ENCODE measurements at regions not wholly inside any gene's neighbourhood (a gene's known extent, or its start where the extent isn't known, plus 50 kb on each side); places are given as distances from the start of the nearest gene placed in this dataset.

DNA sequence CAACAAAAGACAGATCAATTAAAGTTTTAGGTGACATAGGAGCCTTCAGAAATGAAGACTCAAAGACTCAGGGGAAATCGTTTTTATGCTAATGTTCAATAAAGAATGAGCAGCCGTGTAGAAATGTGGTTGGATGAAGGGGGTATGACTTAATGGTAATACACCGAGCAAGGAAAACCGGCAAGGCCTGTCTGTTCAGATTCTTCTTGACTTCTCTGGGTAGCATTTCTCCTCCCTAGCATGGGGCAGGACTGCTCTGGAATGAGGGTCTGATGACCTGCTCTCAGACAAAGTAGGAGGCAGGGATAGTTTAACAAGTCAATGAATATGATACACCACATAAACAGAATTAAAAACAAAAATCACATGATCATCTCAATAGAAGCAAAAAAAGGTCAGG, 487.4 kb downstream of the ZNF608 start:
- H3K79me2 ChIP-seq (ENCODE audit: insufficient read depth, low read length): no peaks in the 10 kb centered on the region
- H3K36me3 ChIP-seq (replicated peaks in 1 of 2; ENCODE audit: control insufficient read depth in 1 of 2, insufficient read depth in 2 of 2, low read length in 2 of 2): no peaks in the 10 kb centered on the region
- no peaks in the 10 kb centered on the region for H4K20me1 ChIP-seq (ENCODE audit: insufficient read depth, low read length)
- Mint-ChIP-seq H3K4me3 (no peak overlapping the region), H3K27me3 (ENCODE audit: low read depth in 3 of 3) (no peaks in the 10 kb centered on the region), H3K4me1 (no peaks in the 10 kb centered on the region), H3K9me3 (peaks cover 8 to 18% (median 13%) of the 10 kb centered on the region in 7 donors), H3K27ac (no peak overlapping the region), H3K36me3 (no peaks in the 10 kb centered on the region)
- DNase-seq: no peak
- intact Hi-C loops (cut with micrococcal nuclease): no loop called here
- H3K9me3 ChIP-seq (replicated peaks in 1 of 2; ENCODE audit: control insufficient read depth in 1 of 2, insufficient read depth in 1 of 2, low read length in 2 of 2): peaks cover 9 to 16% of the 10 kb centered on the region in 2 donors
- no peak overlapping the region for H3K4me3 ChIP-seq (replicated peaks in 1 of 3; ENCODE audit: low read depth in 2 of 3, low read length in 3 of 3)
- H3K27me3 ChIP-seq (ENCODE audit: control insufficient read depth in 2 of 2, insufficient read depth in 2 of 2, low read length in 2 of 2): no peaks in the 10 kb centered on the region
- no peak overlapping the region for H3K27ac ChIP-seq (ENCODE audit: low read depth in 1 of 2, low read length in 2 of 2)
- no CpG with 5 or more reads among the region's 4 CpGs for WGBS (ENCODE audit: insufficient coverage)
- no peak overlapping the region for H3K9ac ChIP-seq (ENCODE audit: insufficient read depth, low read length, poor library complexity, severe bottlenecking)
- H3K4me1 ChIP-seq (ENCODE audit: control insufficient read depth in 1 of 2, insufficient read depth in 2 of 2, low read length in 2 of 2): no peaks in the 10 kb centered on the region
- H2AFZ ChIP-seq (ENCODE audit: insufficient read depth, low read depth, low read length, poor library complexity, severe bottlenecking): no peak overlapping the region
- TF ChIP-seq, protein P1, sequence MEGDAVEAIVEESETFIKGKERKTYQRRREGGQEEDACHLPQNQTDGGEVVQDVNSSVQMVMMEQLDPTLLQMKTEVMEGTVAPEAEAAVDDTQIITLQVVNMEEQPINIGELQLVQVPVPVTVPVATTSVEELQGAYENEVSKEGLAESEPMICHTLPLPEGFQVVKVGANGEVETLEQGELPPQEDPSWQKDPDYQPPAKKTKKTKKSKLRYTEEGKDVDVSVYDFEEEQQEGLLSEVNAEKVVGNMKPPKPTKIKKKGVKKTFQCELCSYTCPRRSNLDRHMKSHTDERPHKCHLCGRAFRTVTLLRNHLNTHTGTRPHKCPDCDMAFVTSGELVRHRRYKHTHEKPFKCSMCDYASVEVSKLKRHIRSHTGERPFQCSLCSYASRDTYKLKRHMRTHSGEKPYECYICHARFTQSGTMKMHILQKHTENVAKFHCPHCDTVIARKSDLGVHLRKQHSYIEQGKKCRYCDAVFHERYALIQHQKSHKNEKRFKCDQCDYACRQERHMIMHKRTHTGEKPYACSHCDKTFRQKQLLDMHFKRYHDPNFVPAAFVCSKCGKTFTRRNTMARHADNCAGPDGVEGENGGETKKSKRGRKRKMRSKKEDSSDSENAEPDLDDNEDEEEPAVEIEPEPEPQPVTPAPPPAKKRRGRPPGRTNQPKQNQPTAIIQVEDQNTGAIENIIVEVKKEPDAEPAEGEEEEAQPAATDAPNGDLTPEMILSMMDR (IDR thresholded peaks at IDR 0.05): no peak
- no peak overlapping the region for H3K4me2 ChIP-seq (replicated peaks; ENCODE audit: extremely low read depth, low read length, poor library complexity, severe bottlenecking)

DNA sequence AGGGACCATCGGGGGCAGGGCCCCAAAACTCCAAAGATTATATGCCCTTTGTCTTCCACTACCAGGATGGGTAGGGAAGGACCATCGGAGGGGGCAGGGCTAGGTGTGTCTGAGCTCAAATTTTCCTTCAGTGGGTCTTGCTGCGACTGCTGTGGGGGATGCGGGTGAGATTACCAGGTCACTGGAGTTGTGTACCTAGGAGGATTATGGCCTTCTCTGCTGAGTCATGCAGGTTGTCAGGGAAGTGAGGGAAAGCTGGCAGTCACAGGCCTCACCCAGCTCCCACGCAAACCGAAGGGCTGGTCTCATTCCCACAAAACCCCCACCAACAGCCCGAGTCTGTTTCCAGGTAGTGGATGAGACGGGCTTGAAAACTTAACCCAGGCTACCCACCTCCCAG, 489.4 kb downstream of the ZNF608 start:
- DNase-seq: no peak
- no peaks in the 10 kb centered on the region for H3K79me2 ChIP-seq (ENCODE audit: insufficient read depth, low read length)
- H2AFZ ChIP-seq (ENCODE audit: insufficient read depth, low read depth, low read length, poor library complexity, severe bottlenecking): no peak overlapping the region
- WGBS (ENCODE audit: insufficient coverage): 93% methylated on average over 6 of the region's 8 CpGs
- Mint-ChIP-seq H3K36me3 (no peaks in the 10 kb centered on the region), H3K27me3 (ENCODE audit: low read depth in 3 of 3) (no peaks in the 10 kb centered on the region), H3K27ac (no peak overlapping the region), H3K4me1 (no peaks in the 10 kb centered on the region), H3K4me3 (no peak overlapping the region), H3K9me3 (peaks cover 8 to 18% (median 13%) of the 10 kb centered on the region in 7 donors)
- peaks cover 9 to 16% of the 10 kb centered on the region in 2 donors for H3K9me3 ChIP-seq (replicated peaks in 1 of 2; ENCODE audit: control insufficient read depth in 1 of 2, insufficient read depth in 1 of 2, low read length in 2 of 2)
- no peaks in the 10 kb centered on the region for H4K20me1 ChIP-seq (ENCODE audit: insufficient read depth, low read length)
- no peak overlapping the region for H3K4me3 ChIP-seq (replicated peaks in 1 of 3; ENCODE audit: low read depth in 2 of 3, low read length in 3 of 3)
- H3K4me1 ChIP-seq (ENCODE audit: control insufficient read depth in 1 of 2, insufficient read depth in 2 of 2, low read length in 2 of 2): no peaks in the 10 kb centered on the region
- TF ChIP-seq, protein P1 (IDR thresholded peaks at IDR 0.05): no peak
- no peaks in the 10 kb centered on the region for H3K36me3 ChIP-seq (replicated peaks in 1 of 2; ENCODE audit: control insufficient read depth in 1 of 2, insufficient read depth in 2 of 2, low read length in 2 of 2)
- H3K27me3 ChIP-seq (ENCODE audit: control insufficient read depth in 2 of 2, insufficient read depth in 2 of 2, low read length in 2 of 2): no peaks in the 10 kb centered on the region
- H3K4me2 ChIP-seq (replicated peaks; ENCODE audit: extremely low read depth, low read length, poor library complexity, severe bottlenecking): no peak overlapping the region
- H3K27ac ChIP-seq (ENCODE audit: low read depth in 1 of 2, low read length in 2 of 2): no peak overlapping the region
- intact Hi-C loops (cut with micrococcal nuclease): no loop called here
- no peak overlapping the region for H3K9ac ChIP-seq (ENCODE audit: insufficient read depth, low read length, poor library complexity, severe bottlenecking)

Measured in CD14-positive monocyte (primary cell).